Calu3 (cell line): ENCODE measurements at regions not wholly inside any gene's neighbourhood (a gene's known extent, or its start where the extent isn't known, plus 50 kb on each side); places are given as distances from the start of the nearest gene placed in this dataset.

Source experiments
- BruUV-seq: library from RNA; stranded (reverse); fragments of 400-500 nt; replicated peaks from 2 replicates; lab custom pipeline; 2021; lab: Mats Ljungman, UMichigan
- CTCF ChIA-PET: fragments of 300-600 bp; sonication (Branson Sonifier 250); formaldehyde crosslinking; loops from one replicate; lab custom pipeline; 2022; ENCODE audit warnings: antibody characterized with exemption; lab: Charles Lee
- DNase-seq: peaks from one replicate; pipeline ENCODE4 v3.0.0; 2022
- H3K27ac Mint-ChIP-seq: one replicate; pipeline ENCODE4 v1.8.0; 2022; ENCODE audit warnings: mixed read lengths; ENCODE audit not compliant: unreplicated experiment
- H3K27me3 Mint-ChIP-seq: one replicate; pipeline ENCODE4 v1.8.0; 2022; ENCODE audit warnings: mixed read lengths; ENCODE audit not compliant: unreplicated experiment
- H3K36me3 Mint-ChIP-seq: one replicate; pipeline ENCODE4 v1.8.0; 2022; ENCODE audit warnings: mild to moderate bottlenecking, moderate library complexity, mixed read lengths; ENCODE audit not compliant: insufficient read depth, unreplicated experiment
- H3K4me1 Mint-ChIP-seq: one replicate; pipeline ENCODE4 v1.8.0; 2022; ENCODE audit warnings: mild to moderate bottlenecking, low read depth, mixed read lengths; ENCODE audit not compliant: unreplicated experiment
- H3K4me3 Mint-ChIP-seq: one replicate; pipeline ENCODE4 v1.8.0; 2022; ENCODE audit warnings: mild to moderate bottlenecking, low read depth, moderate library complexity, mixed read lengths; ENCODE audit not compliant: unreplicated experiment
- H3K9me3 Mint-ChIP-seq: one replicate; pipeline ENCODE4 v1.8.0; 2022; ENCODE audit warnings: low read depth, mixed read lengths; ENCODE audit not compliant: unreplicated experiment
- intact Hi-C: fragments of 100-400 bp; cut with micrococcal nuclease; formaldehyde crosslinking; loops from one replicate; pipeline ENCODE4 v1.10.0; 2022; ENCODE audit not compliant: unreplicated experiment
- TF ChIP-seq, protein P1 (sequence below): fragments of 200-600 bp; IDR thresholded peaks from one replicate; pipeline ENCODE4 v1.8.0; 2022; ENCODE audit warnings: antibody characterized with exemption; ENCODE audit not compliant: unreplicated experiment

- H3K4me3 Mint-ChIP-seq: no peak overlapping the region
- TF ChIP-seq, protein P1, sequence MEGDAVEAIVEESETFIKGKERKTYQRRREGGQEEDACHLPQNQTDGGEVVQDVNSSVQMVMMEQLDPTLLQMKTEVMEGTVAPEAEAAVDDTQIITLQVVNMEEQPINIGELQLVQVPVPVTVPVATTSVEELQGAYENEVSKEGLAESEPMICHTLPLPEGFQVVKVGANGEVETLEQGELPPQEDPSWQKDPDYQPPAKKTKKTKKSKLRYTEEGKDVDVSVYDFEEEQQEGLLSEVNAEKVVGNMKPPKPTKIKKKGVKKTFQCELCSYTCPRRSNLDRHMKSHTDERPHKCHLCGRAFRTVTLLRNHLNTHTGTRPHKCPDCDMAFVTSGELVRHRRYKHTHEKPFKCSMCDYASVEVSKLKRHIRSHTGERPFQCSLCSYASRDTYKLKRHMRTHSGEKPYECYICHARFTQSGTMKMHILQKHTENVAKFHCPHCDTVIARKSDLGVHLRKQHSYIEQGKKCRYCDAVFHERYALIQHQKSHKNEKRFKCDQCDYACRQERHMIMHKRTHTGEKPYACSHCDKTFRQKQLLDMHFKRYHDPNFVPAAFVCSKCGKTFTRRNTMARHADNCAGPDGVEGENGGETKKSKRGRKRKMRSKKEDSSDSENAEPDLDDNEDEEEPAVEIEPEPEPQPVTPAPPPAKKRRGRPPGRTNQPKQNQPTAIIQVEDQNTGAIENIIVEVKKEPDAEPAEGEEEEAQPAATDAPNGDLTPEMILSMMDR: no peak
- DNase-seq: no peak
- no peak overlapping the region for H3K27ac Mint-ChIP-seq
- no peaks in the 10 kb centered on the region for H3K36me3 Mint-ChIP-seq
- intact Hi-C loops: no loop called here
- H3K4me1 Mint-ChIP-seq: no peaks in the 10 kb centered on the region
- BruUV-seq: no TSS peak
- H3K9me3 Mint-ChIP-seq: no peaks in the 10 kb centered on the region
- no peaks in the 10 kb centered on the region for H3K27me3 Mint-ChIP-seq
- CTCF ChIA-PET: no interaction called here
These were observed 499.4 kb downstream of the ISL1 start for GRCh38 chr5:51882647-51883046.

GRCh38 chr5:51889703-51890102 is 506.5 kb downstream of the ISL1 start:
- no peaks in the 10 kb centered on the region for H3K36me3 Mint-ChIP-seq
- intact Hi-C loops: no loop called here
- CTCF ChIA-PET: no interaction called here
- H3K27me3 Mint-ChIP-seq: no peaks in the 10 kb centered on the region
- peaks cover 9% of the 10 kb centered on the region for H3K4me1 Mint-ChIP-seq
- no peak for DNase-seq
- TF ChIP-seq, protein P1: no peak
- no TSS peak for BruUV-seq
- no peaks in the 10 kb centered on the region for H3K9me3 Mint-ChIP-seq
- H3K27ac Mint-ChIP-seq: no peak overlapping the region
- no peak overlapping the region for H3K4me3 Mint-ChIP-seq

GRCh38 chr5:51890435-51891116 is 507.3 kb downstream of the ISL1 start:
- no peak overlapping the region for H3K4me3 Mint-ChIP-seq
- TF ChIP-seq, protein P1: no peak
- no peaks in the 10 kb centered on the region for H3K27me3 Mint-ChIP-seq
- CTCF ChIA-PET: no interaction called here
- no peaks in the 10 kb centered on the region for H3K36me3 Mint-ChIP-seq
- no peak for DNase-seq
- BruUV-seq: no TSS peak
- H3K4me1 Mint-ChIP-seq: peaks cover 9% of the 10 kb centered on the region
- intact Hi-C loops: no loop called here
- no peak overlapping the region for H3K27ac Mint-ChIP-seq
- no peaks in the 10 kb centered on the region for H3K9me3 Mint-ChIP-seq

DNA sequence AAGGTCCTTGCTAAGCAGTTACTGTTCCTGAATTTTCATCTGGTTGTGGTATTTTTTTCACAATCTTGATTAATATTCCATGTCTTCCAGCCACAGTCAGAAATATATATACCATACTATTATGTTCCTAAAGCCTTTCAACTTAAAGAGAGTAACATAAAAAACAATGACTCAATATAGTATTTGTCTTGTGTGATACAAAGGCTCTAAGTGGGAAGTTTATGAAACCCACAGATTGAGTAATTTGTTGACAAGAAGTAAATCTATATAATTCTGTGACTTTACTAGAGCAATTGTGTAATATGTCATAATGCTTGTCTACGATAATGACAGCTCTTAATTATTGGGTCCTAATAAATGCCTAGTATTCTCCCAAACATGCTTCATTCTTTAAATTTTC is 509.4 kb downstream of the ISL1 start:
- Mint-ChIP-seq H3K4me3 (no peak overlapping the region), H3K27me3 (no peaks in the 10 kb centered on the region), H3K9me3 (no peaks in the 10 kb centered on the region), H3K36me3 (no peaks in the 10 kb centered on the region), H3K4me1 (peaks cover 9% of the 10 kb centered on the region), H3K27ac (no peak overlapping the region)
- intact Hi-C loops: no loop called here
- TF ChIP-seq, protein P1: no peak
- CTCF ChIA-PET: no interaction called here
- no TSS peak for BruUV-seq
- no peak for DNase-seq
